ENCODE measurements at regions not wholly inside any gene's neighbourhood (a gene's known extent, or its start where the extent isn't known, plus 50 kb on each side); places are given as distances from the start of the nearest gene placed in this dataset.
"Not testable (repeated sequence)": the region's sequence is repeated elsewhere in the genome, so short reads cannot be mapped to it uniquely, and the experiment has no call there.

DNA sequence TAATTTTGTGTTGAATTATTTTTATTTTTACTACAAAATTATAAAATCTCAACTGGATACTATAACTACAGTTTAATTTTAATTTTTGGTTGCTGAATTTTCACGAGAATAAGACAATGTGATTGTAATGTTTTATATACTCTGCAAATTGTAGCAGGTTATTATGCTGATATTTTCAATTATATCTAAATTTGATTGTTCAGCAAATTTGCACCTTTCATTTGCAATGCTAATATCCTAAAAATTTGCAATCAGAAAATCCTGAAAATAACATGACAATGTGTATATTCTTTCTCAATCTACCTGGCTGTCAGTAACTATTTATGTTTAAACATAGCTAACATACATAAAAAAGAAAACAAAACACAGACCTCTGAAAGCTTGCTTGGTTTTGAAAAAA lies 932.2 kb upstream of the LRFN5 start:
- Histone ChIP-seq H3K36me3 (no peaks in the 10 kb centered on the region), H3K4me1 (no peaks in the 10 kb centered on the region), H3K27ac (no peak overlapping the region), H3K27me3 (no peaks in the 10 kb centered on the region), H3K9me3 (peaks cover 0 to 5% (median 0%) of the 10 kb centered on the region in 4 donors), H3K4me3 (no peak overlapping the region)
- WGBS, 5 donors, result 48 to 72% (median 65%) methylated on average over 1 of the region's 1 CpG
- intact Hi-C loops (cut with DNase I; ENCODE audit: low total_unique reads), result no loop called here
- DNase-seq, result no peak
- TF ChIP-seq EP300 (IDR thresholded peaks at IDR 0.05) (no peak), POLR2AphosphoS5 (IDR thresholded peaks at IDR 0.05) (no peak), POLR2A (IDR thresholded peaks at IDR 0.05) (no peak)
- TF ChIP-seq, protein P1, sequence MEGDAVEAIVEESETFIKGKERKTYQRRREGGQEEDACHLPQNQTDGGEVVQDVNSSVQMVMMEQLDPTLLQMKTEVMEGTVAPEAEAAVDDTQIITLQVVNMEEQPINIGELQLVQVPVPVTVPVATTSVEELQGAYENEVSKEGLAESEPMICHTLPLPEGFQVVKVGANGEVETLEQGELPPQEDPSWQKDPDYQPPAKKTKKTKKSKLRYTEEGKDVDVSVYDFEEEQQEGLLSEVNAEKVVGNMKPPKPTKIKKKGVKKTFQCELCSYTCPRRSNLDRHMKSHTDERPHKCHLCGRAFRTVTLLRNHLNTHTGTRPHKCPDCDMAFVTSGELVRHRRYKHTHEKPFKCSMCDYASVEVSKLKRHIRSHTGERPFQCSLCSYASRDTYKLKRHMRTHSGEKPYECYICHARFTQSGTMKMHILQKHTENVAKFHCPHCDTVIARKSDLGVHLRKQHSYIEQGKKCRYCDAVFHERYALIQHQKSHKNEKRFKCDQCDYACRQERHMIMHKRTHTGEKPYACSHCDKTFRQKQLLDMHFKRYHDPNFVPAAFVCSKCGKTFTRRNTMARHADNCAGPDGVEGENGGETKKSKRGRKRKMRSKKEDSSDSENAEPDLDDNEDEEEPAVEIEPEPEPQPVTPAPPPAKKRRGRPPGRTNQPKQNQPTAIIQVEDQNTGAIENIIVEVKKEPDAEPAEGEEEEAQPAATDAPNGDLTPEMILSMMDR (IDR thresholded peaks at IDR 0.05), result no peak

GRCh38 chr14:40656311-40656710 lies 950.4 kb upstream of the LRFN5 start:
- Histone ChIP-seq H3K4me1 (no peaks in the 10 kb centered on the region), H3K9me3 (no peaks in the 10 kb centered on the region), H3K27me3 (no peaks in the 10 kb centered on the region), H3K27ac (no peak overlapping the region), H3K4me3 (no peak overlapping the region), H3K36me3 (no peaks in the 10 kb centered on the region)
- intact Hi-C loops (cut with DNase I; ENCODE audit: low total_unique reads), result no loop called here
- TF ChIP-seq, protein P1 (IDR thresholded peaks at IDR 0.05), result no peak
- TF ChIP-seq POLR2A (IDR thresholded peaks at IDR 0.05), result no peak
- no peak for TF ChIP-seq EP300 (IDR thresholded peaks at IDR 0.05)
- no peak for TF ChIP-seq POLR2AphosphoS5 (IDR thresholded peaks at IDR 0.05)
- DNase-seq, result no peak

GRCh38 chr14:40652089-40652691 lies 954.5 kb upstream of the LRFN5 start:
- H3K4me1 ChIP-seq, result no peaks in the 10 kb centered on the region
- intact Hi-C loops (cut with DNase I; ENCODE audit: low total_unique reads), result no loop called here
- H3K27me3 ChIP-seq, result no peaks in the 10 kb centered on the region
- no peaks in the 10 kb centered on the region for H3K9me3 ChIP-seq
- H3K36me3 ChIP-seq, result no peaks in the 10 kb centered on the region
- no peak overlapping the region for H3K4me3 ChIP-seq
- DNase-seq, result no peak
- no peak for TF ChIP-seq POLR2AphosphoS5 (IDR thresholded peaks at IDR 0.05)
- TF ChIP-seq EP300 (IDR thresholded peaks at IDR 0.05), result no peak
- no peak for TF ChIP-seq POLR2A (IDR thresholded peaks at IDR 0.05)
- TF ChIP-seq, protein P1 (IDR thresholded peaks at IDR 0.05), result no peak
- no peak overlapping the region for H3K27ac ChIP-seq

GRCh38 chr14:40630471-40630870 lies 976.2 kb upstream of the LRFN5 start:
- Histone ChIP-seq H3K27ac (no peak overlapping the region), H3K27me3 (no peaks in the 10 kb centered on the region), H3K9me3 (no peaks in the 10 kb centered on the region), H3K36me3 (no peaks in the 10 kb centered on the region), H3K4me1 (no peaks in the 10 kb centered on the region), H3K4me3 (no peak overlapping the region)
- intact Hi-C loops (cut with DNase I; ENCODE audit: low total_unique reads), result no loop called here
- TF ChIP-seq EP300 (IDR thresholded peaks at IDR 0.05), result no peak
- TF ChIP-seq, protein P1 (IDR thresholded peaks at IDR 0.05), result no peak
- no peak for TF ChIP-seq POLR2A (IDR thresholded peaks at IDR 0.05)
- TF ChIP-seq POLR2AphosphoS5 (IDR thresholded peaks at IDR 0.05), result no peak
- 32 to 54% (median 43%) methylated on average over 1 of the region's 1 CpG for WGBS, 5 donors
- no peak for DNase-seq

- H3K27ac ChIP-seq; intact Hi-C loops (cut with DNase I; ENCODE audit: low total_unique reads); H3K36me3 ChIP-seq; H3K4me3 ChIP-seq; H3K4me1 ChIP-seq; H3K27me3 ChIP-seq; H3K9me3 ChIP-seq: not testable (repeated sequence)
- WGBS, 5 donors, result 89 to 97% (median 90%) methylated on average over 21 to 33 of the region's 44 CpGs
- peak in 1 of 2 donors; percentile 3 for DNase-seq
Measured at GRCh38 chr14:40629551-40630137, 977.0 kb upstream of the LRFN5 start.

Data from stomach (tissue), 8 donors.